HCT116 (cell line): ENCODE measurements at regions not wholly inside any gene's neighbourhood (a gene's known extent, or its start where the extent isn't known, plus 50 kb on each side); places are given as distances from the start of the nearest gene placed in this dataset.

Experiments used
- ATAC-seq: fragments of 200-7000 bp; cut with Tn5 transposase; 2 replicates; pipeline ENCODE4 v1.9.1; 2020; ENCODE audit warnings: mild to moderate bottlenecking, moderate library complexity
- BruUV-seq: library from RNA; stranded (reverse); fragments of 400-500 nt; replicated peaks from 2 replicates; lab custom pipeline; 2021; lab: Mats Ljungman, UMichigan
- CTCF ChIA-PET: fragments of 300-600 bp; sonication (Branson Sonifier 250); formaldehyde crosslinking; loops from one replicate; lab custom pipeline; 2021; ENCODE audit warnings: antibody characterized with exemption; lab: Charles Lee
- POLR2A ChIA-PET: fragments of 300-600, 350-600 bp; sonication (Branson Sonifier 250); formaldehyde crosslinking; loops from one replicate; lab custom pipeline; 2021; ENCODE audit warnings: antibody characterized with exemption; lab: Charles Lee
- RAD21 ChIA-PET, 2 experiments: fragments of 300-600 bp; sonication (Branson Sonifier 250); formaldehyde crosslinking; loops; one replicate each; lab custom pipeline; 2023; ENCODE audit warnings: low total read pairs in 2 of 2; ENCODE audit not compliant: uncharacterized antibody in 2 of 2, unreplicated experiment in 2 of 2, low non-redundant PET in 1 of 2; lab: Charles Lee
- DNase-seq: peaks from one replicate; pipeline ENCODE4 v3.0.0-alpha.2; 2010; ENCODE audit warnings: low read depth, low spot score
- H2AFZ ChIP-seq: fragments of 200-600 bp; shearing (Covaris generic), sonication (generic); 2 replicates; pipeline ENCODE4 v1.6.1; 2017; ENCODE audit warnings: low read depth, mixed run types, mixed read lengths, antibody characterized with exemption, low read length; ENCODE audit not compliant: poor library complexity, severe bottlenecking
- H3K27ac ChIP-seq: 2 replicates; pipeline ENCODE4 v1.5.1; 2012; ENCODE audit warnings: low read depth, low read length
- H3K27me3 ChIP-seq: fragments of 200-600 bp; sonication (generic); 2 replicates; pipeline ENCODE4 v1.6.1; 2016; ENCODE audit warnings: mixed run types, low read length, mixed read lengths; ENCODE audit not compliant: insufficient read depth
- H3K36me3 ChIP-seq, 2 experiments: fragments of 200-500 bp in 1 of 2; fragments of 200-600 bp in 1 of 2; sonication (Bioruptor generic) in 1 of 2; sonication (generic) in 1 of 2; 2 replicates each; pipeline versions ENCODE4 v1.5.1 to v1.6.1; 2014 to 2016; ENCODE audit warnings: low read length in 2 of 2, inconsistent platforms in 1 of 2, mixed read lengths in 1 of 2, mixed run types in 1 of 2; ENCODE audit not compliant: insufficient read depth in 2 of 2, control insufficient read depth in 1 of 2
- H3K4me1 ChIP-seq, 2 experiments: fragments of 200-600 bp in 1 of 2; sonication (generic) in 1 of 2; 2 replicates each; pipeline versions ENCODE4 v1.5.1 to v1.6.1; 2012 to 2017; ENCODE audit warnings: low read length in 2 of 2, inconsistent platforms in 1 of 2, mild to moderate bottlenecking in 1 of 2, mixed read lengths in 1 of 2, mixed run types in 1 of 2, moderate library complexity in 1 of 2; ENCODE audit not compliant: insufficient read depth in 2 of 2, control insufficient read depth in 1 of 2
- H3K4me2 ChIP-seq: fragments of 200-600 bp; sonication (generic); 2 replicates; pipeline ENCODE4 v1.6.1; 2017; ENCODE audit warnings: mixed run types, low read length, mixed read lengths
- H3K4me3 ChIP-seq, 2 experiments: fragments of 200-600 bp in 1 of 2; sonication (generic) in 1 of 2; replicated peaks in 1 of 2; 2 replicates each; pipeline ENCODE4 v1.5.1; 2011 to 2016; ENCODE audit warnings: low read length in 2 of 2, control low read depth in 1 of 2, low read depth in 1 of 2, mild to moderate bottlenecking in 1 of 2, mixed read lengths in 1 of 2, mixed run types in 1 of 2
- H3K79me2 ChIP-seq: fragments of 200-600 bp; sonication (generic); 2 replicates; pipeline ENCODE4 v1.6.1; 2017; ENCODE audit warnings: mild to moderate bottlenecking, mixed run types, low read length, moderate library complexity, mixed read lengths; ENCODE audit not compliant: insufficient read depth
- H3K9ac ChIP-seq: fragments of 200-600 bp; sonication (generic); 2 replicates; pipeline ENCODE4 v1.6.1; 2016; ENCODE audit warnings: low read length, mixed read lengths
- H3K9me2 ChIP-seq: fragments of 200-600 bp; sonication (generic), shearing (Covaris generic); 2 replicates; pipeline ENCODE4 v1.6.1; 2017; ENCODE audit warnings: mixed run types, mild to moderate bottlenecking, moderate library complexity; ENCODE audit not compliant: insufficient read depth
- H3K9me3 ChIP-seq, 2 experiments: fragments of 200-500 bp in 1 of 2; fragments of 200-600 bp in 1 of 2; sonication (Bioruptor generic) in 1 of 2; sonication (generic) in 1 of 2; 2 replicates each; pipeline ENCODE4 v1.6.1; 2014 to 2017; ENCODE audit warnings: low read length in 2 of 2, mixed read lengths in 2 of 2, inconsistent platforms in 1 of 2, low read depth in 1 of 2, mild to moderate bottlenecking in 1 of 2, mixed run types in 1 of 2, moderate library complexity in 1 of 2; ENCODE audit not compliant: control insufficient read depth in 1 of 2, insufficient read depth in 1 of 2
- H4K20me1 ChIP-seq: fragments of 200-600 bp; sonication (generic), shearing (Covaris generic); 2 replicates; pipeline ENCODE4 v1.6.1; 2017; ENCODE audit warnings: mixed run types, mild to moderate bottlenecking, moderate library complexity; ENCODE audit not compliant: insufficient read depth
- ATF3 ChIP-seq: IDR thresholded peaks from 2 replicates; pipeline ENCODE4 v1.6.1; 2012
- CBX3 ChIP-seq: IDR thresholded peaks from 2 replicates; pipeline ENCODE4 v1.6.1; 2012; ENCODE audit warnings: low read depth
- CEBPB ChIP-seq: IDR thresholded peaks from 2 replicates; pipeline ENCODE4 v1.6.1; 2012; ENCODE audit warnings: low read depth
- CTCF ChIP-seq, 3 experiments: fragments of 200-600 bp in 1 of 3; sonication (generic) in 1 of 3; IDR thresholded peaks in 2 of 3; conservative IDR thresholded peaks in 1 of 3; 2 replicates each; pipeline ENCODE4 v1.5.1; 2012 to 2017; ENCODE audit warnings: low read depth in 2 of 3, low read length in 2 of 3, antibody characterized with exemption in 1 of 3, borderline replicate concordance in 1 of 3, control low read depth in 1 of 3, mild to moderate bottlenecking in 1 of 3, mixed read lengths in 1 of 3, mixed run types in 1 of 3, moderate library complexity in 1 of 3; ENCODE audit not compliant: insufficient read depth in 1 of 3
- EGR1 ChIP-seq: IDR thresholded peaks from 2 replicates; pipeline ENCODE4 v1.6.1; 2012; ENCODE audit warnings: low read depth
- EZH2 ChIP-seq: fragments of 200-600 bp; sonication (generic); IDR thresholded peaks from 2 replicates; pipeline ENCODE4 v1.6.1; 2017; ENCODE audit warnings: antibody characterized with exemption, mixed run types
- JUND ChIP-seq: IDR thresholded peaks from 2 replicates; pipeline ENCODE4 v1.6.1; 2012
- MAX ChIP-seq: IDR thresholded peaks from 2 replicates; pipeline ENCODE4 v1.6.1; 2012
- SP1 ChIP-seq: IDR thresholded peaks from 2 replicates; pipeline ENCODE4 v1.6.1; 2012; ENCODE audit warnings: low read depth
- SRF ChIP-seq: IDR thresholded peaks from 2 replicates; pipeline ENCODE4 v1.6.1; 2012; ENCODE audit warnings: low read depth
- intact Hi-C: fragments of 100-400 bp; cut with micrococcal nuclease; formaldehyde crosslinking; loops from 2 replicates; pipeline ENCODE4 v1.10.0; 2022
- TF ChIP-seq, protein P1 (sequence below): IDR thresholded peaks from 2 replicates; pipeline ENCODE4 v1.6.1; 2012; ENCODE audit warnings: low read depth

- intact Hi-C loops = no loop called here
- H4K20me1 ChIP-seq = no peaks in the 10 kb centered on the region
- no peaks in the 10 kb centered on the region for H3K9me2 ChIP-seq
- no peak overlapping the region for H3K27ac ChIP-seq
- TF ChIP-seq CBX3 (no peak), CTCF (IDR thresholded peaks at IDR 0.05 in 2 of 3, conservative IDR thresholded peaks at IDR 0.05 in 1 of 3; ENCODE audit: borderline replicate concordance in 1 of 3, insufficient read depth in 1 of 3, low read depth in 2 of 3, low read length in 2 of 3) (no peak), SP1 (no peak), ATF3 (no peak), EGR1 (no peak), SRF (no peak), EZH2 (no peak), CEBPB (no peak), MAX (no peak), JUND (no peak)
- TF ChIP-seq, protein P1, sequence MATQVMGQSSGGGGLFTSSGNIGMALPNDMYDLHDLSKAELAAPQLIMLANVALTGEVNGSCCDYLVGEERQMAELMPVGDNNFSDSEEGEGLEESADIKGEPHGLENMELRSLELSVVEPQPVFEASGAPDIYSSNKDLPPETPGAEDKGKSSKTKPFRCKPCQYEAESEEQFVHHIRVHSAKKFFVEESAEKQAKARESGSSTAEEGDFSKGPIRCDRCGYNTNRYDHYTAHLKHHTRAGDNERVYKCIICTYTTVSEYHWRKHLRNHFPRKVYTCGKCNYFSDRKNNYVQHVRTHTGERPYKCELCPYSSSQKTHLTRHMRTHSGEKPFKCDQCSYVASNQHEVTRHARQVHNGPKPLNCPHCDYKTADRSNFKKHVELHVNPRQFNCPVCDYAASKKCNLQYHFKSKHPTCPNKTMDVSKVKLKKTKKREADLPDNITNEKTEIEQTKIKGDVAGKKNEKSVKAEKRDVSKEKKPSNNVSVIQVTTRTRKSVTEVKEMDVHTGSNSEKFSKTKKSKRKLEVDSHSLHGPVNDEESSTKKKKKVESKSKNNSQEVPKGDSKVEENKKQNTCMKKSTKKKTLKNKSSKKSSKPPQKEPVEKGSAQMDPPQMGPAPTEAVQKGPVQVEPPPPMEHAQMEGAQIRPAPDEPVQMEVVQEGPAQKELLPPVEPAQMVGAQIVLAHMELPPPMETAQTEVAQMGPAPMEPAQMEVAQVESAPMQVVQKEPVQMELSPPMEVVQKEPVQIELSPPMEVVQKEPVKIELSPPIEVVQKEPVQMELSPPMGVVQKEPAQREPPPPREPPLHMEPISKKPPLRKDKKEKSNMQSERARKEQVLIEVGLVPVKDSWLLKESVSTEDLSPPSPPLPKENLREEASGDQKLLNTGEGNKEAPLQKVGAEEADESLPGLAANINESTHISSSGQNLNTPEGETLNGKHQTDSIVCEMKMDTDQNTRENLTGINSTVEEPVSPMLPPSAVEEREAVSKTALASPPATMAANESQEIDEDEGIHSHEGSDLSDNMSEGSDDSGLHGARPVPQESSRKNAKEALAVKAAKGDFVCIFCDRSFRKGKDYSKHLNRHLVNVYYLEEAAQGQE = no peak
- TF ChIP-seq, all 23 proteins: peak for 0
- BruUV-seq = no TSS peak
- H2AFZ ChIP-seq = no peak overlapping the region
- H3K4me2 ChIP-seq = no peak overlapping the region
- ATAC-seq (no peak), DNase-seq (no peak)
- no peak overlapping the region for H3K9ac ChIP-seq
- RAD21 ChIA-PET = no interaction called here
- no peaks in the 10 kb centered on the region for H3K4me1 ChIP-seq
- H3K79me2 ChIP-seq = no peaks in the 10 kb centered on the region
- no peaks in the 10 kb centered on the region for H3K27me3 ChIP-seq
- no peak overlapping the region for H3K4me3 ChIP-seq
- H3K36me3 ChIP-seq = no peaks in the 10 kb centered on the region
- H3K9me3 ChIP-seq = peaks cover 6 to 31% of the 10 kb centered on the region in 2 experiments; a peak in 2 of 4 replicates
- POLR2A ChIA-PET = no interaction called here
- CTCF ChIA-PET = no interaction called here
Measured at GRCh38 chr21:17053321-17053720, 459.5 kb upstream of the CXADR start.
